Endothelial cell (in vitro differentiated cells): ENCODE measurements at regions not wholly inside any gene's neighbourhood (a gene's known extent, or its start where the extent isn't known, plus 50 kb on each side); places are given as distances from the start of the nearest gene placed in this dataset.

ENCODE experiments used
- DNase-seq: peaks from one replicate; pipeline ENCODE4 v3.0.0; 2021; ENCODE audit warnings: low spot score
- H3K27ac Mint-ChIP-seq: one replicate; pipeline ENCODE4 v1.8.0; 2021; ENCODE audit warnings: mixed read lengths, inconsistent platforms; ENCODE audit not compliant: unreplicated experiment
- H3K27me3 Mint-ChIP-seq: one replicate; pipeline ENCODE4 v1.8.0; 2021; ENCODE audit warnings: mild to moderate bottlenecking, moderate library complexity, mixed read lengths, inconsistent platforms; ENCODE audit not compliant: unreplicated experiment
- H3K36me3 Mint-ChIP-seq: one replicate; pipeline ENCODE4 v1.8.0; 2021; ENCODE audit warnings: mild to moderate bottlenecking, low read depth, mixed read lengths, inconsistent platforms; ENCODE audit not compliant: unreplicated experiment
- H3K4me1 Mint-ChIP-seq: one replicate; pipeline ENCODE4 v1.8.0; 2021; ENCODE audit warnings: mild to moderate bottlenecking, mixed read lengths, inconsistent platforms; ENCODE audit not compliant: unreplicated experiment
- H3K4me3 Mint-ChIP-seq: one replicate; pipeline ENCODE4 v1.8.0; 2021; ENCODE audit warnings: mild to moderate bottlenecking, mixed read lengths, inconsistent platforms; ENCODE audit not compliant: unreplicated experiment
- H3K9me3 Mint-ChIP-seq: one replicate; pipeline ENCODE4 v1.8.0; 2021; ENCODE audit warnings: mixed read lengths, inconsistent platforms; ENCODE audit not compliant: unreplicated experiment
- CTCF ChIP-seq: fragments of 200-600 bp; sonication (generic); IDR thresholded peaks from one replicate; pipeline ENCODE4 v1.5.0; 2021; ENCODE audit warnings: antibody characterized with exemption; ENCODE audit not compliant: unreplicated experiment

GRCh38 chr12:14261096-14261495 lies 104.4 kb upstream of the ATF7IP start:
- peak overlapping the region; percentile 99 for H3K27ac Mint-ChIP-seq
- peak overlapping the region; percentile 79 for H3K4me3 Mint-ChIP-seq
- TF ChIP-seq CTCF = no peak
- DNase-seq = no peak
- H3K27me3 Mint-ChIP-seq = peaks cover 11% of the 10 kb centered on the region
- H3K4me1 Mint-ChIP-seq = peaks cover 47% of the 10 kb centered on the region
- H3K9me3 Mint-ChIP-seq = no peaks in the 10 kb centered on the region
- H3K36me3 Mint-ChIP-seq = peaks cover 10% of the 10 kb centered on the region

- no peak for DNase-seq
- H3K36me3 Mint-ChIP-seq = peaks cover 10% of the 10 kb centered on the region
- peaks cover 40% of the 10 kb centered on the region for H3K4me1 Mint-ChIP-seq
- peak overlapping the region; percentile 4 for H3K4me3 Mint-ChIP-seq
- peak overlapping the region; percentile 83 for H3K27ac Mint-ChIP-seq
- no peak for TF ChIP-seq CTCF
- no peaks in the 10 kb centered on the region for H3K9me3 Mint-ChIP-seq
- H3K27me3 Mint-ChIP-seq = peaks cover 10% of the 10 kb centered on the region
These were observed 103.6 kb upstream of the ATF7IP start for GRCh38 chr12:14261861-14262260.

- no peaks in the 10 kb centered on the region for H3K9me3 Mint-ChIP-seq
These were observed 102.5 kb upstream of the ATF7IP start for GRCh38 chr12:14262771-14263511.

GRCh38 chr12:14263742-14264141 lies 101.7 kb upstream of the ATF7IP start:
- Mint-ChIP-seq H3K4me3 (no peak overlapping the region), H3K36me3 (peaks cover 10% of the 10 kb centered on the region), H3K27me3 (peaks cover 7% of the 10 kb centered on the region), H3K4me1 (peaks cover 30% of the 10 kb centered on the region), H3K9me3 (no peaks in the 10 kb centered on the region), H3K27ac (peak overlapping the region; percentile 37)
- TF ChIP-seq CTCF = no peak
- no peak for DNase-seq

More at GRCh38 chr12:14262771-14263511, 102.5 kb upstream of the ATF7IP start:
- no peak overlapping the region for H3K4me3 Mint-ChIP-seq
- peaks cover 9% of the 10 kb centered on the region for H3K27me3 Mint-ChIP-seq
- no peak for DNase-seq
- H3K27ac Mint-ChIP-seq = no peak overlapping the region
- TF ChIP-seq CTCF = no peak
- peaks cover 33% of the 10 kb centered on the region for H3K4me1 Mint-ChIP-seq
- H3K36me3 Mint-ChIP-seq = peaks cover 10% of the 10 kb centered on the region

- no peaks in the 10 kb centered on the region for H3K9me3 Mint-ChIP-seq
- H3K4me3 Mint-ChIP-seq = no peak overlapping the region
- no peak for DNase-seq
- peaks cover 7% of the 10 kb centered on the region for H3K27me3 Mint-ChIP-seq
- TF ChIP-seq CTCF = no peak
- peaks cover 10% of the 10 kb centered on the region for H3K36me3 Mint-ChIP-seq
- no peak overlapping the region for H3K27ac Mint-ChIP-seq
- H3K4me1 Mint-ChIP-seq = peaks cover 30% of the 10 kb centered on the region
These were observed 101.2 kb upstream of the ATF7IP start for GRCh38 chr12:14264316-14264715.
